Nephron (organoid): ENCODE measurements at regions not wholly inside any gene's neighbourhood (a gene's known extent, or its start where the extent isn't known, plus 50 kb on each side); places are given as distances from the start of the nearest gene placed in this dataset.

Experiments used
- H3K27ac Mint-ChIP-seq, 3 experiments: 2 replicates each; pipeline ENCODE4 v1.8.0; 2020; ENCODE audit warnings: mixed read lengths in 3 of 3, mild to moderate bottlenecking in 2 of 3, moderate library complexity in 1 of 3
- H3K27me3 Mint-ChIP-seq: 2 replicates; pipeline ENCODE4 v1.8.0; 2021; ENCODE audit warnings: low read depth, mild to moderate bottlenecking, moderate library complexity, mixed read lengths
- H3K36me3 Mint-ChIP-seq: 2 replicates; pipeline ENCODE4 v1.8.0; 2020; ENCODE audit warnings: low read depth, mixed read lengths
- H3K4me1 Mint-ChIP-seq: 2 replicates; pipeline ENCODE4 v1.8.0; 2020; ENCODE audit warnings: mixed read lengths
- H3K4me3 Mint-ChIP-seq, 3 experiments: 2 replicates each; pipeline ENCODE4 v1.8.0; 2020; ENCODE audit warnings: mild to moderate bottlenecking in 3 of 3, mixed read lengths in 3 of 3, moderate library complexity in 2 of 3
- H3K9me3 Mint-ChIP-seq: 2 replicates; pipeline ENCODE4 v1.8.0; 2020; ENCODE audit warnings: mixed read lengths
- CTCF ChIP-seq, 3 experiments: fragments of 200-600 bp; sonication (generic); IDR thresholded peaks; one replicate each; pipeline ENCODE4 v1.5.0; 2021; ENCODE audit warnings: antibody characterized with exemption in 3 of 3; ENCODE audit not compliant: unreplicated experiment in 3 of 3

- no peaks in the 10 kb centered on the region for H3K9me3 Mint-ChIP-seq
- TF ChIP-seq CTCF (IDR thresholded peaks at IDR 0.05; ENCODE audit: unreplicated experiment in 3 of 3) = no peak
- H3K36me3 Mint-ChIP-seq = no peaks in the 10 kb centered on the region
- H3K27me3 Mint-ChIP-seq = no peaks in the 10 kb centered on the region
- H3K27ac Mint-ChIP-seq = no peak overlapping the region
- H3K4me3 Mint-ChIP-seq = no peak overlapping the region
- H3K4me1 Mint-ChIP-seq = no peaks in the 10 kb centered on the region
Observed at GRCh38 chr5:20434786-20435185, 446.8 kb upstream of the CDH18 start.

GRCh38 chr5:20420991-20421595, 433.1 kb upstream of the CDH18 start:
- Mint-ChIP-seq H3K36me3 (no peaks in the 10 kb centered on the region), H3K4me3 (no peak overlapping the region), H3K4me1 (no peaks in the 10 kb centered on the region), H3K27ac (no peak overlapping the region), H3K9me3 (no peaks in the 10 kb centered on the region), H3K27me3 (no peaks in the 10 kb centered on the region)
- no peak for TF ChIP-seq CTCF (IDR thresholded peaks at IDR 0.05; ENCODE audit: unreplicated experiment in 3 of 3)
